HG03469 (cell line): ENCODE measurements at regions not wholly inside any gene's neighbourhood (a gene's known extent, or its start where the extent isn't known, plus 50 kb on each side); places are given as distances from the start of the nearest gene placed in this dataset.

Experiments
- ATAC-seq: cut with Tn5 transposase; IDR thresholded peaks from one replicate; pipeline ENCODE4 v1.9.1; 2021; ENCODE audit warnings: mild to moderate bottlenecking, moderate library complexity, moderate number of reproducible peaks; ENCODE audit not compliant: unreplicated experiment

- no peak for ATAC-seq
These were observed 304.1 kb upstream of the RND3 start for GRCh38 chr2:150791567-150791966.

GRCh38 chr2:150789376-150789905 is 302.0 kb upstream of the RND3 start:
- no peak for ATAC-seq

GRCh38 chr2:150788426-150789140 is 301.1 kb upstream of the RND3 start:
- no peak for ATAC-seq

GRCh38 chr2:150787353-150788093 is 300.1 kb upstream of the RND3 start:
- ATAC-seq, result no peak

GRCh38 chr2:150784389-150784788 is 296.9 kb upstream of the RND3 start:
- ATAC-seq, result no peak

- no peak for ATAC-seq
These were observed 296.4 kb upstream of the RND3 start for GRCh38 chr2:150783896-150784295.

GRCh38 chr2:150783015-150783414 is 295.5 kb upstream of the RND3 start:
- no peak for ATAC-seq

- no peak for ATAC-seq
These were observed 295.1 kb upstream of the RND3 start for GRCh38 chr2:150782613-150783012.

GRCh38 chr2:150781142-150781541 is 293.7 kb upstream of the RND3 start:
- no peak for ATAC-seq

GRCh38 chr2:150778828-150779227 is 291.4 kb upstream of the RND3 start:
- no peak for ATAC-seq

- no peak for ATAC-seq
These were observed 282.0 kb upstream of the RND3 start for GRCh38 chr2:150769421-150769820.

- no peak for ATAC-seq
These were observed 280.7 kb upstream of the RND3 start for GRCh38 chr2:150767991-150768746.

- ATAC-seq, result no peak
These were observed 275.1 kb upstream of the RND3 start for GRCh38 chr2:150762571-150762970.

GRCh38 chr2:150759531-150759930 is 272.1 kb upstream of the RND3 start:
- no peak for ATAC-seq

- no peak for ATAC-seq
These were observed 271.6 kb upstream of the RND3 start for GRCh38 chr2:150759106-150759505.

- ATAC-seq, result no peak
These were observed 264.8 kb upstream of the RND3 start for GRCh38 chr2:150752229-150752628.

- no peak for ATAC-seq
These were observed 263.3 kb upstream of the RND3 start for GRCh38 chr2:150750720-150751119.

- ATAC-seq, result no peak
These were observed 254.6 kb upstream of the RND3 start for GRCh38 chr2:150742094-150742493.

GRCh38 chr2:150735894-150736498 is 248.5 kb upstream of the RND3 start:
- no peak for ATAC-seq

- ATAC-seq, result no peak
These were observed 245.7 kb upstream of the RND3 start for GRCh38 chr2:150733051-150733618.

GRCh38 chr2:150732491-150732890 is 245.0 kb upstream of the RND3 start:
- no peak for ATAC-seq
